Stomach (tissue), 8 donors: ENCODE measurements at regions not wholly inside any gene's neighbourhood (a gene's known extent, or its start where the extent isn't known, plus 50 kb on each side); places are given as distances from the start of the nearest gene placed in this dataset.

Source experiments
- DNase-seq, 2 donors: peaks; one replicate each; pipeline versions ENCODE4 v3.0.0 to v3.0.0-alpha.2; 2013 to 2019
- H3K27ac ChIP-seq, 5 donors: fragments of 200-600 bp in 4 of 5; sonication (generic) in 4 of 5; one replicate each; pipeline ENCODE4 v1.5.1; 2013 to 2019; ENCODE audit warnings: mild to moderate bottlenecking in 1 of 5, moderate library complexity in 1 of 5
- H3K27me3 ChIP-seq, 3 donors: fragments of 200-600 bp; sonication (generic); one replicate each; pipeline ENCODE4 v1.5.1; 2017 to 2019; ENCODE audit warnings: mixed run types in 1 of 3
- H3K36me3 ChIP-seq, 4 donors: fragments of 200-600 bp; sonication (generic); 1 replicate in 3 of 4; 2 replicates in 1 of 4; pipeline ENCODE4 v1.5.1; 2016 to 2019
- H3K4me1 ChIP-seq, 4 donors: fragments of 200-600 bp; sonication (generic); one replicate each; pipeline ENCODE4 v1.5.1; 2016 to 2019
- H3K4me3 ChIP-seq, 4 donors: fragments of 200-600 bp; sonication (generic) in 3 of 4; one replicate each; pipeline ENCODE4 v1.5.1; 2016 to 2019; ENCODE audit warnings: mild to moderate bottlenecking in 1 of 4
- H3K9me3 ChIP-seq, 4 donors: fragments of 200-600 bp; sonication (generic); one replicate each; pipeline ENCODE4 v1.5.1; 2016 to 2019
- EP300 ChIP-seq: sonication (generic); formaldehyde crosslinking; IDR thresholded peaks from one replicate; pipeline ENCODE4 v1.6.1; 2017; ENCODE audit warnings: antibody characterized with exemption
- POLR2A ChIP-seq, 4 donors: fragments of 450-650 bp; IDR thresholded peaks; one replicate each; pipeline ENCODE4 v1.6.1; 2016; ENCODE audit warnings: antibody characterized with exemption in 4 of 4, control low read depth in 2 of 4, mild to moderate bottlenecking in 1 of 4, moderate library complexity in 1 of 4
- POLR2AphosphoS5 ChIP-seq, 3 donors: sonication (generic); formaldehyde crosslinking; IDR thresholded peaks; one replicate each; pipeline ENCODE4 v1.6.1; 2016; ENCODE audit warnings: antibody characterized with exemption in 3 of 3
- WGBS, 5 donors: extraction: QIAGEN DNeasy Blood & Tissue Kit in 3 of 5; methylation state at CpG; one replicate each; pipeline versions ENCODE4 v1.1.5 to v1.1.7; 2013 to 2018; 5-methylcytosine and 5-hydroxymethylcytosine counted together
- intact Hi-C: fragments of 100-400 bp; cut with DNase I; formaldehyde crosslinking; loops from one replicate; pipeline ENCODE4 v1.15.1; 2023; ENCODE audit warnings: low total_unique reads
- TF ChIP-seq, protein P1 (sequence below), 7 experiments: fragments of 450-650 bp in 4 of 7; fragments of 200-600 bp in 3 of 7; sonication (generic) in 3 of 7; IDR thresholded peaks; one replicate each; pipeline ENCODE4 v1.5.1; 2016 to 2019; ENCODE audit warnings: antibody characterized with exemption in 7 of 7, control low read depth in 2 of 7, mild to moderate bottlenecking in 1 of 7
- donor health status: healthy with polysubstance abuse.
- donor health status: Bipolar disorder and iron deficiency.
- donor health status: healthy.

- TF ChIP-seq POLR2A (IDR thresholded peaks at IDR 0.05) (no peak), EP300 (no peak), POLR2AphosphoS5 (IDR thresholded peaks at IDR 0.05) (no peak)
- TF ChIP-seq, protein P1, sequence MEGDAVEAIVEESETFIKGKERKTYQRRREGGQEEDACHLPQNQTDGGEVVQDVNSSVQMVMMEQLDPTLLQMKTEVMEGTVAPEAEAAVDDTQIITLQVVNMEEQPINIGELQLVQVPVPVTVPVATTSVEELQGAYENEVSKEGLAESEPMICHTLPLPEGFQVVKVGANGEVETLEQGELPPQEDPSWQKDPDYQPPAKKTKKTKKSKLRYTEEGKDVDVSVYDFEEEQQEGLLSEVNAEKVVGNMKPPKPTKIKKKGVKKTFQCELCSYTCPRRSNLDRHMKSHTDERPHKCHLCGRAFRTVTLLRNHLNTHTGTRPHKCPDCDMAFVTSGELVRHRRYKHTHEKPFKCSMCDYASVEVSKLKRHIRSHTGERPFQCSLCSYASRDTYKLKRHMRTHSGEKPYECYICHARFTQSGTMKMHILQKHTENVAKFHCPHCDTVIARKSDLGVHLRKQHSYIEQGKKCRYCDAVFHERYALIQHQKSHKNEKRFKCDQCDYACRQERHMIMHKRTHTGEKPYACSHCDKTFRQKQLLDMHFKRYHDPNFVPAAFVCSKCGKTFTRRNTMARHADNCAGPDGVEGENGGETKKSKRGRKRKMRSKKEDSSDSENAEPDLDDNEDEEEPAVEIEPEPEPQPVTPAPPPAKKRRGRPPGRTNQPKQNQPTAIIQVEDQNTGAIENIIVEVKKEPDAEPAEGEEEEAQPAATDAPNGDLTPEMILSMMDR (IDR thresholded peaks at IDR 0.05), result no peak
- Histone ChIP-seq H3K27me3 (peaks cover 0 to under 1% (median 0%) of the 10 kb centered on the region in 3 donors), H3K27ac (no peak overlapping the region), H3K9me3 (no peaks in the 10 kb centered on the region), H3K4me1 (peaks cover 0 to 9% (median 0%) of the 10 kb centered on the region in 4 donors), H3K36me3 (no peaks in the 10 kb centered on the region), H3K4me3 (no peak overlapping the region)
- WGBS, 5 donors, result 46 to 59% (median 55%) methylated on average over 1 of the region's 1 CpG
- intact Hi-C loops, result no loop called here
- no peak for DNase-seq
Measured at GRCh38 chr3:139117136-139117675, 72.5 kb upstream of the PRR23C start.

DNA sequence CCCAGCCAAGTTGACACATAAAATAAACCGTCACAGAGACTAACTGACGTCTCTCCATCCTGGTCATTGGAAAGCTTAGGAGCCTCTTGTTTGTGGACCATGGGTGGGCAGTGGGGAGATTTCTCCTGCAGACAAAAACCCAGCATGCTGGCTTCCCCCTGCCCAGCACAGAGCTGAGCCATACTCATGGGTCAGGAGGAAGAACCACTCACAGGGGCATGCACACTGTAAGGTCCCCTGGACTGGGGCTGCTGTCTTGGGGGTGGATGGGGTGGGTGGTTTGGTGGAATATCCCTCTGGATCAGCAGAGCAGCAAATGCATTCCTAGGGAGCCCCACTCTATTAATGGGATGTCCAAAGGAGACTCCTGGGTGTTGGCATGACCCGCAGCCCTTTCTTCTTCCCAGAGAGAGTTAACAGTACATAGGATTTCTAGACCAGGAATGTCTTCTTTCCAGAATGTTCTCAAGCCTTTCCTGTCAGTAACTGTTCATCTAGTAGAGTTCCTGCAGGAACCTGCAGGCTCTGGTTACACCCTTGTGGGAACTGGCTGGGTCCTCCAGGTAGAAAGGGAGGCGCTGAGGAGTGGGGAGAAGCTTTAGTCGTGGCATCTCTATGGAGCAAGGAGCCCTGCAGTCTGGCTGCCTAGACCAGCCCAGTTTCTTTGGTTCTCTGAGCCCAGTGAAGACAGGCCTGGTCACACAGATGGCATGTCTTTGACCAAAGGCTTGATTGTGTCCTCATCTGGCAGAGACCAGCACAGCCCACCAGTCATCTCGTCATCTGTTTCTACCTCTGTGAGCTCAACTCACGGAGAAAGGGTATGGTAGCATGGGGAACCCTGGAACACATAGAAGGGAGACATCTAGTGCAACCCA, 73.4 kb upstream of the PRR23C start:
- 84 to 96% (median 90%) methylated on average over 7 of the region's 7 CpGs for WGBS, 5 donors
- Histone ChIP-seq H3K27ac (no peak overlapping the region), H3K4me3 (no peak overlapping the region), H3K36me3 (no peaks in the 10 kb centered on the region), H3K4me1 (peaks cover 0 to 8% (median 0%) of the 10 kb centered on the region in 4 donors), H3K9me3 (no peaks in the 10 kb centered on the region), H3K27me3 (no peaks in the 10 kb centered on the region)
- no peak for DNase-seq
- intact Hi-C loops, result no loop called here
- no peak for TF ChIP-seq POLR2AphosphoS5 (IDR thresholded peaks at IDR 0.05)

DNA sequence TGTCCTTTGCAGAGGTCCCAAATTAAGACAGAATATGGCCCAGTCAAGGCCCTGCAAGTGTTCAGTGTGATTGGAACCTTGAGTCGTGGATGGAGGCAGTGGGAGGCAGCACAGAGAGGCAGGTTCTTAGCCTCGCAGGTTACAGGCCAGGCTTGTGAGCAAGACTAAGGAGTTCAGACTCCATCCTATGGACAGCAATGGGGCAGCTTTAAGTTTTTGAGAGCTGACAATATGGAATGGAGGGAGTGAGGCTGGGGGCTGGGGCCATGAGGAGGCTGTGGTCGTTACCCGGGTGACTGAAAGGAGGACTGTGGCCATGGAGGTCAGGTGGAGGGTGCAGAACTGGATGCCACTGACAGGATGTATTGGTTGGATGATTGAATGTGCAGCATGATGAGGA, 74.1 kb upstream of the PRR23C start:
- DNase-seq, result no peak
- Histone ChIP-seq H3K4me1 (peaks cover 0 to 8% (median 0%) of the 10 kb centered on the region in 4 donors), H3K36me3 (no peaks in the 10 kb centered on the region), H3K4me3 (no peak overlapping the region), H3K27ac (no peak overlapping the region), H3K9me3 (no peaks in the 10 kb centered on the region), H3K27me3 (no peaks in the 10 kb centered on the region)
- WGBS, 5 donors, result 83 to 89% (median 88%) methylated on average over 4 of the region's 4 CpGs
- intact Hi-C loops, result no loop called here
- TF ChIP-seq EP300 (no peak), POLR2A (IDR thresholded peaks at IDR 0.05) (no peak), POLR2AphosphoS5 (IDR thresholded peaks at IDR 0.05) (no peak)
- TF ChIP-seq, protein P1 (IDR thresholded peaks at IDR 0.05), result no peak

DNA sequence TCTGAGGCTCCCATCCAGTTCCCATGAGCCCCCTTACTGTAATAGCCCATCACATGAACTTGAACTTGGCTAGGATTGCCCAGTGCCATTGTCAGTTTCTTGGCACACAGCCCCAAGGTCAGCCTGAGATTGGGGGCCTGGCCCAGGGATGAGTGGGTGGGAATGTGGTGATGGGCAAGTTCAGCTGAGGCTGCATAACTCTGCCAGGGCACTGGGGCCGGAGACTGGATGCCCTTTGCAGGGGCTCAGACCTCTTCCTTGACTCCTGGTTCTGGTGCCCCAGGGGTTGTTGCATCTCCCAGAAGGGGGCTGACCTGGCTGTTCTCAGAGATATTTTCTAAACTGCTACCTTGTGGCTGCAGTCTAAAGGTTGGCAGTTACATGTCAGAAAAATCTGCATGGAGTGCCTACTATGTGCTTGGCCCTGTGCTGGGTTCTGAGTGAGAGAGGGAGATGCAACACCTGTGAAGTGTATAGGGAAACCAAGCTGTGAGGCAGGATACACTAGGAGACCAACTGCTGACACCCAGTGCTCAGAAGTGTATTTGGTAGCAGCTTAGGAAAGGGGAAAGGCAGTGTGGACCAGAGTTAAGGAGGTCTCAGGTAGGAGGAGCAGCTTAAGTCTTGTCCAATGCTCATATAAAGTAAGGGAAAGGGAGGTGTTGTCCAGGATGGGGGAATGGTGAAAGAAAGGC, 74.8 kb upstream of the PRR23C start:
- Histone ChIP-seq H3K27me3 (no peaks in the 10 kb centered on the region), H3K4me1 (peaks cover 0 to 8% (median 0%) of the 10 kb centered on the region in 4 donors), H3K4me3 (no peak overlapping the region), H3K27ac (no peak overlapping the region), H3K36me3 (no peaks in the 10 kb centered on the region), H3K9me3 (no peaks in the 10 kb centered on the region)
- no peak for DNase-seq
- intact Hi-C loops, result no loop called here
- TF ChIP-seq POLR2AphosphoS5 (IDR thresholded peaks at IDR 0.05), result no peak
- 82 to 100% (median 85%) methylated on average over 1 of the region's 1 CpG for WGBS, 5 donors
